Astrocyte of the cerebellum (primary cell): ENCODE measurements at regions not wholly inside any gene's neighbourhood (a gene's known extent, or its start where the extent isn't known, plus 50 kb on each side); places are given as distances from the start of the nearest gene placed in this dataset.

Source experiments
- DNase-seq: peaks from one replicate; pipeline ENCODE4 v3.0.0-alpha.2; 2011; ENCODE audit warnings: low read depth
- H3K4me3 ChIP-seq: 2 replicates; pipeline ENCODE4 v1.5.1; 2011; ENCODE audit warnings: mild to moderate bottlenecking, low read depth, low read length, moderate library complexity
- CTCF ChIP-seq: IDR thresholded peaks from 2 replicates; pipeline ENCODE4 v1.5.1; 2012; ENCODE audit warnings: low read length, low read depth, moderate library complexity, mild to moderate bottlenecking; ENCODE audit errors: missing control alignments
- in situ Hi-C: cut with HindIII; loops from 2 replicates; pipeline ENCODE4 v1.10.0; 2017; ENCODE audit warnings: low sequenced_read_pairs

GRCh38 chr7:89914711-89915110 is 239.6 kb upstream of the STEAP1 start:
- TF ChIP-seq CTCF = no peak
- no peak for DNase-seq
- in situ Hi-C loops = loop anchor here (10.0 kb wide), 1 partner anchor 70 kb away; no protein-coding TSS in a partner anchor
- no peak overlapping the region for H3K4me3 ChIP-seq

GRCh38 chr7:89926194-89926593 is 228.1 kb upstream of the STEAP1 start:
- TF ChIP-seq CTCF = no peak
- in situ Hi-C loops = no loop called here
- no peak for DNase-seq
- H3K4me3 ChIP-seq = no peak overlapping the region

DNA sequence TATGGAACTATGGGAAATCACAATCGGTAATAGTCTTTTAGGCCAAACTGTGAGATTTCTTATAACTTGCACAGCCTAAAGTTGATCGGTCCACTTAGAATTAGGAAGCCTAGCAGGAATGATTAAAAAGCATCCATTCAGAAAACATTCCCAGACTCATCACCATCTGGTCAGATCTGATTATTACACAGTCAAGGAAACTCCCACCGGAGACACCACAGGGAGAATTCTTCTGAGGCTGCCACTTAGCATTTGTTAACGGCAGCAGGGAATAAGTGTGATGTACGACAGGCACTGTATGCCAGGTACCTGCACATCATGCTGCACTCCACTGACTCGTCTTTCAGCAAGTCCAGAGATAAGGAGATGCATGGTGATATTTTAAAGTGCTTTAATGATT is 227.6 kb upstream of the STEAP1 start:
- in situ Hi-C loops = no loop called here
- DNase-seq = no peak
- TF ChIP-seq CTCF = no peak
- no peak overlapping the region for H3K4me3 ChIP-seq

DNA sequence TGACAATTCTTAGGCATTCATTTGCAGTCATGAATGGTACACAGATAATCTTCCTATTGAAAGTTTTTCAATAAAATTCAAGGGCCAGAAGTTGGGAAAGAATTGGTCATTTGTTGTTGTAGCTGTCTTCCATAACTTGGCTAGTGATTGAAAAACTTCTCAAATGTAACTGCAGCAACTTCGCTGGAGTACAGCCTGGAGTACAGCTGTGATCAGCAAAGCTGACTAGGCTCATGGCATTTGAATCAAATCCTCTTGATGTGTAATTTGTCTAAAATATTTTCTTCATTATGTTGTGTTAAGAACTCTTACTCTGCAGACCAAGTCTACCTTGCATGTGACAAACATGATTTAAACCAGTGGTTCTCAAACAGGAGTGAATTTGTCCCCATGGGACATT is 226.5 kb upstream of the STEAP1 start:
- in situ Hi-C loops = no loop called here

DNA sequence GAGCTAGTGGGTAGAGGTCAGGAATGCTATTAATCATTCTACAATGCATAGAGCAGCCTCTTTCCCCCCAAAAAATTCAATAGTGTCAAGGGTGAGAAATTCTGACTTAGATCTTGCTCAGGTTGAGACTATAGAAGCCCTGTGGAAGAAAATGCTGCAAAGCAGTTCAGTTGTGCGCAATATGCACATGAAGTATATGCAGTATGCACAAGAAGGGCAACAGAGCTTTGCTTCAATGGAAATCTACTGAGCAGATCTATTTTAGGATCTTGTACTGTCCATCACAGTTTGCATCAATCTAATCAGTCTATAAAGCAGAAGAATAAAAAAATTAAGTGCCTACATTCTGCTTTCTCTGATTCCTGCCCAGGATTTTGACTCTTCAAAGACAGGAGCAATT is 225.8 kb upstream of the STEAP1 start:
- no peak for TF ChIP-seq CTCF
- H3K4me3 ChIP-seq = no peak overlapping the region
- DNase-seq = no peak
- in situ Hi-C loops = no loop called here

More for the DNA sequence above, 226.5 kb upstream of the STEAP1 start:
- no peak for TF ChIP-seq CTCF
- no peak for DNase-seq
- H3K4me3 ChIP-seq = no peak overlapping the region

DNA sequence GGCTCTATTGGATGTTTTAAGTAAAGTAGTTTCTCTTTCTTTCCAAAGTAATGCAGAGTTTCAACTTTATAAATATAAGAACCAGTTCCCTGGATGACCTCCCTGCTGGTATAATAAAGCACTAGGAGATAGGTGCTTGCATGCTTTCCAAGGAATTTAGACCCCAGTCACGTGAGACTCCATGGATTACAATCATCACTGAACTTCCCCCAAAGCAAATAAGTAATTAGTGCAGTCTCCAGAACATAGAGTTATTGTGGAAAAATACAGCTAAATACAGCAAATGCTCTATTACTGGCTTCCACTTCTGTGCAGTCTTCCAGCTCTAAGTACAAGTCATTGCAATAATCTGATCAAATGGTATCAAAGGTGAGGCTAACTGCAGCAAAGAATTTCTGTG is 220.2 kb upstream of the STEAP1 start:
- TF ChIP-seq CTCF = no peak
- H3K4me3 ChIP-seq = no peak overlapping the region
- DNase-seq = no peak
- in situ Hi-C loops = no loop called here

GRCh38 chr7:89943525-89944050 is 210.7 kb upstream of the STEAP1 start:
- H3K4me3 ChIP-seq = no peak overlapping the region
- in situ Hi-C loops = no loop called here
- no peak for DNase-seq
- TF ChIP-seq CTCF = no peak
